PC-3 (cell line): ENCODE measurements at regions not wholly inside any gene's neighbourhood (a gene's known extent, or its start where the extent isn't known, plus 50 kb on each side); places are given as distances from the start of the nearest gene placed in this dataset.

Source experiments
- ATAC-seq: fragments of 200-7000 bp; cut with Tn5 transposase; 2 replicates; pipeline ENCODE4 v1.9.1; 2020; ENCODE audit warnings: mild to moderate bottlenecking, moderate library complexity
- BruUV-seq: library from RNA; stranded (reverse); fragments of 400-500 nt; replicated peaks from 2 replicates; lab custom pipeline; 2021; lab: Mats Ljungman, UMichigan
- CTCF ChIA-PET: fragments of 300-600 bp; sonication (Branson Sonifier 250); formaldehyde crosslinking; loops from one replicate; lab custom pipeline; 2022; ENCODE audit warnings: antibody characterized with exemption; lab: Charles Lee
- POLR2A ChIA-PET: fragments of 300-600 bp; sonication (Branson Sonifier 250); formaldehyde crosslinking; loops from one replicate; lab custom pipeline; 2022; ENCODE audit warnings: antibody characterized with exemption; ENCODE audit not compliant: unreplicated experiment; lab: Charles Lee
- DNase-seq: peaks from one replicate; pipeline ENCODE4 v3.0.0-alpha.2; 2015
- H2AFZ ChIP-seq: fragments of 300-600 bp; sonication (generic); 2 replicates; pipeline ENCODE4 v1.6.0; 2016; ENCODE audit warnings: antibody characterized with exemption, low read length
- H3F3A ChIP-seq: fragments of 300-600 bp; sonication (generic); one replicate; pipeline ENCODE4 v1.6.0; 2017; ENCODE audit warnings: antibody characterized with exemption, low read length, control low read depth, mild to moderate bottlenecking; ENCODE audit not compliant: unreplicated experiment
- H3K27ac ChIP-seq: fragments of 300-600 bp; sonication (generic); 2 replicates; pipeline ENCODE4 v1.5.1; 2016; ENCODE audit warnings: mild to moderate bottlenecking, low read length
- H3K27me3 ChIP-seq: fragments of 300-600 bp; sonication (generic); 2 replicates; pipeline ENCODE4 v1.6.1; 2016; ENCODE audit warnings: low read length, mixed read lengths
- H3K36me3 ChIP-seq: fragments of 300-600 bp; sonication (generic); 2 replicates; pipeline ENCODE4 v1.6.1; 2016; ENCODE audit warnings: low read depth, mixed run types, low read length, mixed read lengths
- H3K4me1 ChIP-seq: fragments of 300-600 bp; sonication (generic); 2 replicates; pipeline ENCODE4 v1.5.1; 2016; ENCODE audit warnings: low read length; ENCODE audit not compliant: insufficient read depth
- H3K4me2 ChIP-seq: fragments of 300-600 bp; sonication (generic); 2 replicates; pipeline ENCODE4 v1.6.0; 2016; ENCODE audit warnings: low read length
- H3K4me3 ChIP-seq: fragments of 300-600 bp; sonication (generic); 2 replicates; pipeline ENCODE4 v1.5.1; 2016; ENCODE audit warnings: mild to moderate bottlenecking, low read length, mixed read lengths
- H3K79me2 ChIP-seq: fragments of 300-600 bp; sonication (generic); 2 replicates; pipeline ENCODE4 v1.6.1; 2017; ENCODE audit warnings: low read length, mixed read lengths
- H3K9ac ChIP-seq: fragments of 300-600 bp; sonication (generic); 2 replicates; pipeline ENCODE4 v1.6.0; 2016; ENCODE audit warnings: mild to moderate bottlenecking, low read length
- H3K9me2 ChIP-seq: fragments of 300-600 bp; sonication (generic); replicated peaks from 2 replicates; pipeline ENCODE4 v1.6.1; 2016; ENCODE audit warnings: mixed run types, low read length, mixed read lengths
- H3K9me3 ChIP-seq: fragments of 300-600 bp; sonication (generic); 2 replicates; pipeline ENCODE4 v1.6.1; 2016; ENCODE audit warnings: low read length, mixed read lengths
- H4K20me1 ChIP-seq: fragments of 300-600 bp; sonication (generic); 2 replicates; pipeline ENCODE4 v1.6.1; 2016; ENCODE audit warnings: low read length, mixed read lengths
- CTCF ChIP-seq: fragments of 300-600 bp; sonication (generic); conservative IDR thresholded peaks from 2 replicates; pipeline ENCODE4 v1.5.1; 2017; ENCODE audit warnings: antibody characterized with exemption, low read depth, mild to moderate bottlenecking, low read length
- EZH2 ChIP-seq: fragments of 300-600 bp; sonication (generic); IDR thresholded peaks from one replicate; pipeline ENCODE4 v1.6.1; 2017; ENCODE audit warnings: antibody characterized with exemption, mild to moderate bottlenecking, low read length; ENCODE audit not compliant: unreplicated experiment
- EZH2phosphoT487 ChIP-seq: fragments of 300-600 bp; sonication (generic); IDR thresholded peaks from 2 replicates; pipeline ENCODE4 v1.6.1; 2018; ENCODE audit warnings: mild to moderate bottlenecking, antibody characterized with exemption, low read length, borderline replicate concordance
- intact Hi-C: fragments of 100-400 bp; cut with micrococcal nuclease; formaldehyde crosslinking; loops from 2 replicates; pipeline ENCODE4 v1.9.0; 2023

DNA sequence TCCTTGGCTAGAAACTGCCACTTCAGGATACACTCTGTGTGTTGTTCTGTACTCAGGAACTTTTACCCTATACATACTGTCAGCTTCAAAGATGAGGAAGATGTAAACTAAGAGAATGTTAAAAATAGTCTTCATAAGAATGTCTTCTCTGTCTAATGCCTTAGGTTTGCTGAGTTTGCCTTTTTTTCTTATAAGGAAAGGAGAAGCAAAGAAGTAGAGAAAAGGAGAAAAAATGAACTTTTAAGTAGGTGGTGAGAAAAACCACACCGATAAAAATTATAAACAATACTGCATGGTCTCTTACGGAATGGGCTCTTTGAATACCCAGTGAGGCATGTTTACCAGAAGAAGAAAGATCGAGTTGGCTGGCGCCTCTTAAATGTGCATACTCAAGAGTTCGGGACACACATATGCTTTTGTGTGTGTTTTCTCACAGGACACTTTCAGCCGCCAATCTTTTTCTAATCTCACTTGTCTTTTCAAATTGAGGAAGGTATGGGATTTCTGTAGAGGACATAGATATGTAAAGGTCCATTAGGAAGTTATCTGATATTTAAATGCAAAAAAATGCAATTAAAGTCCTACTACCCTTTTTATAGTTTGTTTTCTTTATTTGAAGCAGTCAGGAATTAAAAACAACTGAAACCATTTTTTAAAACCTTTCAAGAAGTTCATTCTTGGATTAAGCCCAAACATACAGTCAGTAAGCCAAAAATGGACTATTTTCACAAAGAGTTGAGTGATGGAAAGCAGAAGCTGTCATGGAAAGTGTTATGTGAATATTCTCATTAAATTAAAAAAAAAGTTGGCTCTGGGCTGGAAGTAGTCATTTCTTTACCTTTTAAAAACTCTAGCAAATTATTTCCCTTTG, 100.6 kb upstream of the MDFIC start:
- Histone ChIP-seq H3K9me3 (no peaks in the 10 kb centered on the region), H3K27me3 (no peaks in the 10 kb centered on the region), H4K20me1 (no peaks in the 10 kb centered on the region), H3K36me3 (no peaks in the 10 kb centered on the region), H3K4me2 (no peak overlapping the region), H2AFZ (no peak overlapping the region), H3K27ac (no peak overlapping the region), H3K9me2 (no peaks in the 10 kb centered on the region), H3K9ac (no peak overlapping the region), H3K4me3 (no peak overlapping the region), H3F3A (no peaks in the 10 kb centered on the region), H3K4me1 (peaks cover 43% of the 10 kb centered on the region), H3K79me2 (no peaks in the 10 kb centered on the region)
- CTCF ChIA-PET: interaction anchor here (0.5 kb wide), 1 partner anchor 260 kb away, joined by 3 read pairs; no protein-coding TSS in a partner anchor
- no TSS peak for BruUV-seq
- ATAC-seq (no peak), DNase-seq (no peak)
- TF ChIP-seq EZH2phosphoT487 (no peak), EZH2 (no peak), CTCF (no peak)
- POLR2A ChIA-PET: no interaction called here
- intact Hi-C loops: no loop called here

- no peak for ATAC-seq
- H3K9me3 ChIP-seq: no peaks in the 10 kb centered on the region
- no peak overlapping the region for H3K27ac ChIP-seq
- ChIA-PET POLR2A (interaction anchor here (0.7 kb wide), 1 partner anchor 67 kb away, joined by 5 read pairs; no protein-coding TSS in a partner anchor), CTCF (no interaction called here)
- no TSS peak for BruUV-seq
- H3K4me2 ChIP-seq: no peak overlapping the region
- no peaks in the 10 kb centered on the region for H3K27me3 ChIP-seq
- no peak overlapping the region for H2AFZ ChIP-seq
- H3K79me2 ChIP-seq: no peaks in the 10 kb centered on the region
- no peaks in the 10 kb centered on the region for H4K20me1 ChIP-seq
- no peak overlapping the region for H3K9ac ChIP-seq
- no peak for DNase-seq
- no peak overlapping the region for H3K4me3 ChIP-seq
- peaks cover 43% of the 10 kb centered on the region for H3K4me1 ChIP-seq
- no peaks in the 10 kb centered on the region for H3K9me2 ChIP-seq
- no peaks in the 10 kb centered on the region for H3F3A ChIP-seq
- TF ChIP-seq EZH2 (no peak), CTCF (no peak), EZH2phosphoT487 (no peak)
- intact Hi-C loops: no loop called here
- H3K36me3 ChIP-seq: no peaks in the 10 kb centered on the region
Observed at GRCh38 chr7:114822131-114822530, 99.8 kb upstream of the MDFIC start.

DNA sequence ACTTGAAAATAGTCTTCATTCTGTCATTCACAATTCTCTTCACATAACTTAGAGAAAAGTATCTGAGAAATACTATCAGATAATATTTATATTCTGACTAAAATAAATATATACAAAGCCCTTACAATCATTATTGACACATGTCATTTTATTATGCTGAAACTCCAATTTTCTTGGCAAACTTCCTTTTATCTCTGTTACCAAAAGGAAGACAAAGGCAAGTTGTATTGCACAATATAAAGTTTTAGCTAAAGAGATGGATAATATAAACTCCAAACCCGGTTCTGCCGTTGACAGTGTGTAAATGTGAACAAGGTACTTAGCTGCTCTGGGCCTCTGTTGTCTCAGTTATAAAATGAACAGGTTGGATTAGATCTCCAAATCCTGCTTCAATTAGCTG, 99.0 kb upstream of the MDFIC start:
- Histone ChIP-seq H3K27ac (peak overlapping the region; percentile 14), H3K36me3 (no peaks in the 10 kb centered on the region), H3K27me3 (no peaks in the 10 kb centered on the region), H3K4me1 (peaks cover 43% of the 10 kb centered on the region), H4K20me1 (no peaks in the 10 kb centered on the region), H3K9me2 (no peaks in the 10 kb centered on the region), H3K9me3 (no peaks in the 10 kb centered on the region), H3K4me3 (no peak overlapping the region), H2AFZ (no peak overlapping the region), H3K79me2 (no peaks in the 10 kb centered on the region), H3K4me2 (peak overlapping the region; percentile 44), H3F3A (no peaks in the 10 kb centered on the region), H3K9ac (no peak overlapping the region)
- peak; percentile 64 for DNase-seq
- TF ChIP-seq EZH2 (no peak), CTCF (no peak), EZH2phosphoT487 (no peak)
- ATAC-seq: no peak
- no TSS peak for BruUV-seq
- ChIA-PET POLR2A (no interaction called here), CTCF (no interaction called here)
- intact Hi-C loops: no loop called here
